NCI-H510A (cell line): ENCODE measurements at regions not wholly inside any gene's neighbourhood (a gene's known extent, or its start where the extent isn't known, plus 50 kb on each side); places are given as distances from the start of the nearest gene placed in this dataset.
"Not testable (repeated sequence)": the region's sequence is repeated elsewhere in the genome, so short reads cannot be mapped to it uniquely, and the experiment has no call there.

ENCODE experiments used
- DNase-seq: peaks from one replicate; lab custom pipeline; 2025; lab: John Stamatoyannopoulos, UW

DNA sequence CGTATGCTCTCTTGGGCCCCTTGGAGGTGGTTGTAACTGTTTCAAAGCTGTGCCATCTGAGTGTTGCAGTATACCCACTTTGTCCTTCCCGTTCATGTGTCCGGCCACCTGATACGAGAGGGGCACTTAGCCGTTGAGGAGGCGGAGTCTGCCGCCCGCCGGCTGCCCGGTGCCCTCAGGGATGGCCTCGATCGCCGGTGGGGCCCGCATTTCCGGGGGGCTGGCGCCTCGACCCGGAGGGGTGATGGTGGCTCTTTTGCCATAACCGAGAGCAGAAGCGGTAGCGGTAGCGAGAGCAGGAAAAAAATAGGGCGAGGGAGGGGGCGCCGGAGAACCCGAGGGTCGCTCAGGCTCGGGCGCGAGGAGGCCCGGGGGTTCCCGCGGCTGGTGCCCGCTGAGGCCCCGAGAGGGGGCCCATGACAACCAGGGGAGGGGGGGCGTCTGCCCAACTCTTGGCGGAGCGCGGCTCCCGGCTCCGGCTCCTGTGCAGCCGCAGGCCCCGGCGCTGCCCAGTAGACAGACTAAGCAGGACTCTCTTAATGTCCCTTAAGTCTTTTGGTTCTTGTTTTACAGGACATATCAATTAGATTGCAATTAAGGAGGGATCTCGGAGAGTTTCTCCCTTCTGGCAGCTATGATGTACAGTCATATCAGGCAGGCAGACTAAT is 342.7 kb upstream of the SGCG start:
- DNase-seq = no peak

DNA sequence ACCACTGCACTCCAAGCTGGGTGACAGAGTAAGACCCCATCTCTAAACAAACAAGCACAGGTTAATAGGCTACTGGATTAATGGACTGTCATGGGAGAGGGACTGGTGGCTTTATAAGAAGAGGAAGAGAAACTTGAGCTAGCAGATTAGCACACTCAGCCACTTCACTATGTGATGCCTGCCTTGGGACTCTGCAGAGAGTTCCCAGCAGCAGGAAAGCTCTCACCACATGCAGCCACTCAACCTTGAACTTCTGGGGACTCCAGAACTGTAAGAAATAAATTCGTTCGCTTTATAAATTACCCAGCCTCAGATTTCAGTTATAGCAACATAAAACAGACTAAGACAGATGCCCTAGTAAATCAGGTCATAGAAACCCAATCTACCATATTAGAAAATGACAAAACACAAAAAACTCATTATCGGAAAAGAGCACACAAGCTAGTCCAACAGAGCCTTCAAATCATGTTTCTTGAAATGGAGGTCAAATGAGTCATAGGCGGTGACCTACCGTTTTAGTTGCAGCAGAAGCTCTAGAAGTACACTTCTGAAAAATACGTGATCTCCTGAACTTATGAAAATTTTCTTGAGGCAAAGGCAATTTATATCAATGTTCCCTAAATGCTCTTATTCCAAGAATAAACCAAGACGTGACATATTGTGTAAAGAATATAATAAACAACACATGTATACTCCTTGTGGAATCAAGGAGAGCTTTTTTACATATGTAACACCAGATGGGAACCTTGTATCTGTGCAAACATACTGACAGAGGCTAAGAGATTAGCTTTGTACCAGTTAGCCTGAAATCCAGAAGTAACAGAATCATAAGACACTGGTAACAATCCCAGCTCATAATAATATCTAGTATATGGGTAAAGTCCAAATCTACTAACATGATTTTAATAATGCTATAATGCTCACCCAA is 340.9 kb upstream of the SGCG start:
- no peak for DNase-seq

DNA sequence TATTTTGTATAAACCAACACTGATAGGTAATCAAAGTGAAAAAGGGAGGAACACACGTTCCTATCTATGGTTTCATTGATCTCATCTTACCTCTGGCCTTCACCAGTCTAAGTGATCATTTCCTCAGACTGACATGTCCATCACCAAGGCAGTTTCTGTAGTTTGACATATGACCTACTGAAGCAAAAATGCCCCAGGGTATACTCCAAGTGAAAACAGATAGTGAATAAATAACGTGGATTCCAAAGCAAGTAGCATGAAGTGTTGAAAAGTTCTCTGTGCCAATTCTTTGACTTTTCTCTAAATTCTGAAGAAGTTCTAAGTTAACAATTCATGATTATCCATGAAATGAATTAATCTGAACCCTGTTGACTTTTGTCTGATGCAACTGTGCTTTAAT is 334.2 kb upstream of the SGCG start:
- no peak for DNase-seq

GRCh38 chr13:22848539-22849052 is 332.2 kb upstream of the SGCG start:
- DNase-seq = no peak

GRCh38 chr13:22855926-22856325 is 324.9 kb upstream of the SGCG start:
- no peak for DNase-seq

GRCh38 chr13:22858980-22859379 is 321.8 kb upstream of the SGCG start:
- not testable (repeated sequence) for DNase-seq

DNA sequence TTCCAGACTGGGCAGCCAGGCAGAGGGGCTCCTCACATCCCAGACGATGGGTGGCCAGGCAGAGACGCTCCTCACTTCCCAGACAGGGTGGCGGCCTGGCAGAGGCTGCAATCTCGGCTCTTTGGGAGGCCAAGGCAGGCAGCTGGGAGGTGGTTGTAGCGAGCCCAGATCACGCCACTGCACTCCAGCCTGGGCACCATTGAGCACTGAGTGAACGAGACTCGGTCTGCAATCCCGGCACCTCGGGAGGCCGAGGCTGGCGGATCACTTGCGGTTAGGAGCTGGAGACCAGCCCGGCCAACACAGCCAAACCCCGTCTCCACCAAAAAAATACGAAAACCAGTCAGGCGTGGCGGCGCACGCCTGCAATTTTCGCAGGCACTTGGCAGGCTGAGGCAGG is 321.4 kb upstream of the SGCG start:
- not testable (repeated sequence) for DNase-seq

DNA sequence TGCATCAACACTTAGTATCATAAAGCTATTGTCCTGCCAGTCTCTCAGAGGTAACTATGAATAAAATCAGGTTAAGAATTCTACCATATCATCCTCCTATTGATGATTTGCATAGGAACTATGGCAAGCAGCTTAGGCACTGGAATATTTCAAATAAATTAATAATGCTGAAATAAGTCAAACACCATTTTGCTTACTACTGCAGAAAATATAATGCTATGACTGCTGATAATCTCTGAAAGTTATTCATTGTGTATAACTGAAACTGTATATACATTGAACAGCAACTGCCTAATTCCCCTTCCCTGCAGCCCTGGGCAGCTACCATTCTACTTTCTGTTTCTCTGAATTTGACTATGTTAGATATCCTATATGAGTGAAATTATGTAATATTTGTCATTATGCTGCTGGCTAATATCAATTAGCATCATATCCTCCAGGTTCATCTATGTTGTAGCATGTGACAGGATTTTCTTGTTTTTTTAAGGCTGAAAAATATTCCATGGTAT is 318.8 kb upstream of the SGCG start:
- DNase-seq = no peak

GRCh38 chr13:22862478-22862877 is 318.3 kb upstream of the SGCG start:
- DNase-seq = no peak

- no peak for DNase-seq
Measured at GRCh38 chr13:22866221-22866620, 314.6 kb upstream of the SGCG start.

- no peak for DNase-seq
Measured at GRCh38 chr13:22871231-22871630, 309.5 kb upstream of the SGCG start.

- no peak for DNase-seq
Measured at GRCh38 chr13:22874839-22875238, 305.9 kb upstream of the SGCG start.

DNA sequence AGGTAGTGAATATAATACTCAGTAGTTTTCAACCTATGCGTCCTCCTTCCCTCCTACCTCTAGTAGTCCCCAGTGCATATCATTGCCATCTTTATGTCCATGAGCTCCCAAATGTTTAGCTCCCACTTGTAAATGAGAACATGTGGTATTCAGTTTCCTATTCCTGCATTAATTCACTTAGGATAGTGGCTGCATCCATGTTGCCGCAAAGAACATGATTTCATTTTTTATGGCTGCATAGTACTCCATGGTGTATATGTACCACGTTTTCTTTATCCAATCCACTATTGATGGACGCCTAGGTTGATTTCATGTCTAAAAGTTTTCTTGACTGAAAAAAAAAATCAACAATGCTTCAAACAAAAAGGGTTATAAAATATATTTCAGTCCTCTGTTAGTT is 303.4 kb upstream of the SGCG start:
- DNase-seq = no peak

DNA sequence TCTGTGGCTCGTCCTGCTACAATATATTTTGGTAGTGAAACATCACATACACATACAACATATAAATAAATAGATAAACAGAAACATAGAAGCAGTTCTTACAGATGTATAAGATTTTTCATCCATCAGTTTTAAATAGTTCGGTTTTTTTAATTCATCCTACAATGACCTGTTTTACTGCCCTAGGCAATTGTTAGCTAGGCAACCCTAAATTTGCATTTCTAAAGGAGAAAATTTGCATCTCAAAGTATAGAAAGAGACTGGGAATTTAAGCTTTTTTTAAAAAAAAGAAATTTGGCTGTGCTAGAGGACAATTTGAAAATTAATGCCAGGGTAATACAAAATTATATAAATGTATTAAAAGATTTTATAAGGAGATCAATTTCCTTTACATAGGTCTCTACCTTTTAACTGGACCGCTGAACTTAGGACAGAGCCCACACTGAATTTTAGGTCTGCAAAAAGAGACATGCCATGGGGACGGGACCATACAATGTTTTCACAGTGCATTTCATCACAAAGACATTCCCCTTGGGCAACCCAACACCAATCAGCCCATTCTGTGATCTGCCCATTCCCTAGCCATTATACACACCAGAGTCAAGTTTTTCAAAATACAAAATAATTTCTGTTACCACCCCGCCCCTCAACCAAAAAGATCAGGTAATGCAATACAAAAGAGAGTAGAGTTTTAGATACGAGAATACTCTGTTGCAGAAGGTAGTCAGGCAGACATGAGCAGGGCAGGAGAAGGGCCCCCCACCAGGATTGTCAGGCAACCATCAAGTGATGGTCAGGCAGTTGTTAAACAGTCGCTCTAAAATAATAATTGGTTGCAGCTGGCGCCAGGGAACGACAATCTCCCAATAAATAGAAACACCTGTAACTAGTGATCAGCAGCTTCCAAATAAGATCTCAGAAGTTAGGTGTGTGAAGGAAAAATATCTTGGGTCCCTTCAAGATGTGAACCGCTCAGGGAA is 299.7 kb upstream of the SGCG start:
- no peak for DNase-seq

GRCh38 chr13:22881721-22882608 is 298.8 kb upstream of the SGCG start:
- not testable (repeated sequence) for DNase-seq

DNA sequence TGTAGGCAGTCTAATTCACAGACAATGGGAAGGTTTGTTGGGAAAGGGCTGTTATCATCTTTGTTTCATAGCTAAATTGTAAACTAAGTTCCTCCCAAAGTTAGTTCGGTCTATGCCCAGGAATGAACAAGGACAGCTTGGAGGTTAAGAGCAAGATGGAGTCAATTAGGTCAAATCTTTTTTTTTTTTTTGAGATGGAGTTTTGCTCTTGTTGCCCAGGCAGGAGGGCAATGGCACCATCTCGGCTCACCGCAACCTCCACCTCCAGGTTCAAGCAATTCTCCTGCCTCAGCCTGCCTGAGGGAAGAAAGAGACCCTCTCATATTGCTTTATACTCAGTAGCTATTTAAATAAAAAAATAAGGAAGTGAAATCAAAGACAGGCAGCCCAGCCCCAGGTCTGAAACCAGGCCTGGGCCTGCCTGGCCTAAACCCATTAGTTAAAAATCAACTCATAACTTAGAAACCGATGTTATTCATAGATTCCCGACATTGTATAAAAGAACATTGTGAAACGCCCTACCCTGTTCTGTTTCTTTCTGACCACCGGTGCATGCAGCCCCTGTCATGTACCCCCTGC is 297.4 kb upstream of the SGCG start:
- no peak for DNase-seq

DNA sequence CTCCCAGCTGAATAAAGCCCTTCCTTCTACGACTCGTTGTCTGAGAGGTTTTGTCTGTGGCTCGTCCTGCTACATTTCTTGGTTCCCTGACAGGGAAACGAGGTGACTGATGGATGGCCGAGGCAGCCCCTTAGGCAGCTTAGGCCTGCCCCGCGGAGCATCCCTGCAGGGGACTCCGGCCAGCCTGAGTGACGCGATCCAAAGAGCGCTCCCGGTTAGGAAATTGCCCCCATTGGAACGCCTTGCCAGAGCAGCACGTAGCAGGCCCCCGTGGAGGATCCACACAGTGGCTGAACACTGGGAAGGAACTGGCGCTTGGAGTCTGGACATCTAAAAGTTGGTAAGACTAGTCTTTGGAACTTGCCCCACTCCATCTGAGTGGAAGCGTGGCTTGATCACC is 296.8 kb upstream of the SGCG start:
- DNase-seq = no peak

- not testable (repeated sequence) for DNase-seq
Measured at GRCh38 chr13:22886061-22886460, 294.7 kb upstream of the SGCG start.

DNA sequence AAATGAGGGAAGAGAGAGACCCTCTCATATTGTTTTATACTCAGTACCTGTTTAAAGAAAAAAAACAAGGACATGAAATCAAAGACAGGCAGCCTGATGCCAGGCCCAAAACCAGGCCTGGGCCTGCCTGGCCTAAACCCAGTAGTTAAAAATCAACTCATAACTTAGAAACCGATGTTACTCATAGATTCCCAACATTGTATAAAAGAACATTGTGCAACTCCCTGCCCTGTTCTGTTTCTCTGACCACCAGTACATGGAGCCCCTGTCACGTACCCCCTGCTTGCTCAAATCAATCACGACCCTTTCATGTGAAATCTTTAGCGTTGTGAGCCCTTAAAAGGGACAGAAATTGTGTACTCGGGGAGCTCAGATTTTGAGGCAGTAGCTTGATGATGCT is 291.4 kb upstream of the SGCG start:
- DNase-seq = not testable (repeated sequence)

GRCh38 chr13:22893204-22893603 is 287.6 kb upstream of the SGCG start:
- no peak for DNase-seq
